Transverse colon (tissue), 4 donors: ENCODE measurements at regions not wholly inside any gene's neighbourhood (a gene's known extent, or its start where the extent isn't known, plus 50 kb on each side); places are given as distances from the start of the nearest gene placed in this dataset.

Source experiments
- DNase-seq: peaks from one replicate; pipeline ENCODE4 v3.0.0-alpha.2; 2019
- H3K27ac ChIP-seq, 4 donors: fragments of 200-600 bp; sonication (generic); 2 replicates each; pipeline ENCODE4 v1.5.1; 2016 to 2018; ENCODE audit warnings: inconsistent platforms in 4 of 4
- H3K27me3 ChIP-seq: fragments of 200-600 bp; sonication (generic); 2 replicates; pipeline ENCODE4 v1.5.1; 2017; ENCODE audit warnings: inconsistent platforms
- H3K36me3 ChIP-seq, 4 donors: fragments of 200-600 bp; sonication (generic); 2 replicates each; pipeline ENCODE4 v1.5.1; 2017 to 2019; ENCODE audit warnings: inconsistent platforms in 4 of 4
- H3K4me1 ChIP-seq, 4 donors: fragments of 200-600 bp; sonication (generic); 2 replicates each; pipeline ENCODE4 v1.5.1; 2017 to 2020; ENCODE audit warnings: inconsistent platforms in 4 of 4
- H3K4me3 ChIP-seq, 4 donors: fragments of 200-600 bp; sonication (generic); 1 replicate in 1 of 4; 2 replicates in 3 of 4; pipeline versions ENCODE4 v1.5.1 to v1.6.1; 2017 to 2019; ENCODE audit warnings: inconsistent platforms in 4 of 4
- H3K9me3 ChIP-seq, 2 donors: fragments of 200-600 bp; sonication (generic); 2 replicates each; pipeline ENCODE4 v1.5.1; 2017 to 2019; ENCODE audit warnings: inconsistent platforms in 2 of 2
- CTCF ChIP-seq, 5 experiments: fragments of 200-600 bp in 3 of 5; fragments of 450-650 bp in 2 of 5; sonication (generic) in 3 of 5; IDR thresholded peaks; 1 replicate in 2 of 5; 2 replicates in 3 of 5; pipeline ENCODE4 v1.5.1; 2016 to 2017; ENCODE audit warnings: antibody characterized with exemption in 5 of 5, inconsistent platforms in 3 of 5, mild to moderate bottlenecking in 2 of 5, moderate library complexity in 1 of 5
- EP300 ChIP-seq: sonication (generic); formaldehyde crosslinking; IDR thresholded peaks from one replicate; pipeline ENCODE4 v1.6.1; 2017; ENCODE audit warnings: antibody characterized with exemption, low read depth
- POLR2A ChIP-seq: fragments of 450-650 bp; IDR thresholded peaks from one replicate; pipeline ENCODE4 v1.6.1; 2016; ENCODE audit warnings: antibody characterized with exemption, mild to moderate bottlenecking, moderate library complexity
- POLR2AphosphoS5 ChIP-seq, 3 donors: sonication (generic); formaldehyde crosslinking; IDR thresholded peaks; one replicate each; pipeline ENCODE4 v1.6.1; 2016; ENCODE audit warnings: antibody characterized with exemption in 3 of 3
- whole genome bisulfite sequencing, 2 donors: methylation state at CpG; one replicate each; pipeline ENCODE4 v1.1.5; 2018; ENCODE audit warnings: low coverage in 1 of 2; 5-methylcytosine and 5-hydroxymethylcytosine counted together
- in situ Hi-C, 4 donors: fragments of 200-750 bp; cut with MboI; loops; one replicate each; pipeline versions ENCODE4 v1.15.0 to v1.15.1; 2017; ENCODE audit warnings: low sequenced_read_pairs in 3 of 4, low pct_ligation_motif_present in 1 of 4, low pct_unique_long_range_greater_than_20kb in 1 of 4
- intact Hi-C: fragments of 100-400 bp; cut with DNase I; formaldehyde crosslinking; loops from one replicate; pipeline ENCODE4 v1.15.1; 2023; ENCODE audit warnings: low total_unique reads

GRCh38 chr7:118502235-118502634 lies 277.7 kb downstream of the ANKRD7 start:
- in situ Hi-C loops: no loop called here
- WGBS, 2 donors: 62 to 71% methylated on average over 3 of the region's 3 CpGs

GRCh38 chr7:118511146-118511545 lies 286.6 kb downstream of the ANKRD7 start:
- H3K4me3 ChIP-seq: no peak overlapping the region
- in situ Hi-C loops (no loop called here), intact Hi-C loops (no loop called here)
- DNase-seq: no peak
- no peaks in the 10 kb centered on the region for H3K4me1 ChIP-seq
- H3K36me3 ChIP-seq: no peaks in the 10 kb centered on the region
- H3K9me3 ChIP-seq: no peaks in the 10 kb centered on the region
- 50 to 51% methylated on average over 2 of the region's 2 CpGs for WGBS, 2 donors
- TF ChIP-seq POLR2AphosphoS5 (IDR thresholded peaks at IDR 0.05) (no peak), EP300 (no peak), POLR2A (no peak), CTCF (IDR thresholded peaks at IDR 0.05) (no peak)
- no peak overlapping the region for H3K27ac ChIP-seq
- H3K27me3 ChIP-seq: no peaks in the 10 kb centered on the region

More at GRCh38 chr7:118502235-118502634, 277.7 kb downstream of the ANKRD7 start:
- no peak for TF ChIP-seq POLR2A
- no peak for TF ChIP-seq EP300
- no peak for TF ChIP-seq CTCF (IDR thresholded peaks at IDR 0.05)
- TF ChIP-seq POLR2AphosphoS5 (IDR thresholded peaks at IDR 0.05): no peak
- DNase-seq: no peak
- H3K4me1 ChIP-seq: no peaks in the 10 kb centered on the region
- H3K27ac ChIP-seq: no peak overlapping the region
- no peak overlapping the region for H3K4me3 ChIP-seq
- H3K9me3 ChIP-seq: no peaks in the 10 kb centered on the region
- no peaks in the 10 kb centered on the region for H3K27me3 ChIP-seq
- intact Hi-C loops: no loop called here
- no peaks in the 10 kb centered on the region for H3K36me3 ChIP-seq

- Histone ChIP-seq H3K36me3 (no peaks in the 10 kb centered on the region), H3K27me3 (no peaks in the 10 kb centered on the region), H3K4me1 (no peaks in the 10 kb centered on the region), H3K27ac (no peak overlapping the region), H3K9me3 (no peaks in the 10 kb centered on the region), H3K4me3 (no peak overlapping the region)
- no peak for DNase-seq
- intact Hi-C loops: no loop called here
- in situ Hi-C loops: no loop called here
- TF ChIP-seq POLR2AphosphoS5 (IDR thresholded peaks at IDR 0.05) (no peak), POLR2A (no peak), CTCF (IDR thresholded peaks at IDR 0.05) (no peak), EP300 (no peak)
- 0 to 48% methylated on average over 1 of the region's 1 CpG for whole genome bisulfite sequencing, 2 donors
These were observed 292.8 kb downstream of the ANKRD7 start for GRCh38 chr7:118517275-118517674.

GRCh38 chr7:118525020-118525419 lies 300.5 kb downstream of the ANKRD7 start:
- TF ChIP-seq EP300: no peak
- no peak for TF ChIP-seq POLR2AphosphoS5 (IDR thresholded peaks at IDR 0.05)
- no peak for TF ChIP-seq POLR2A
- TF ChIP-seq CTCF (IDR thresholded peaks at IDR 0.05): no peak
- in situ Hi-C loops: no loop called here
- intact Hi-C loops: no loop called here
- H3K4me3 ChIP-seq: no peak overlapping the region
- no peaks in the 10 kb centered on the region for H3K4me1 ChIP-seq
- H3K27ac ChIP-seq: no peak overlapping the region
- H3K27me3 ChIP-seq: no peaks in the 10 kb centered on the region
- no peaks in the 10 kb centered on the region for H3K9me3 ChIP-seq
- no peaks in the 10 kb centered on the region for H3K36me3 ChIP-seq
- no peak for DNase-seq
